Keratinocyte (primary cell): ENCODE measurements at regions not wholly inside any gene's neighbourhood (a gene's known extent, or its start where the extent isn't known, plus 50 kb on each side); places are given as distances from the start of the nearest gene placed in this dataset.

Experiments
- DNase-seq: peaks from one replicate; pipeline ENCODE4 v3.0.0-alpha.2; 2011; ENCODE audit warnings: low read depth, missing footprints, low spot score
- FAIRE-seq: peaks from 2 replicates; lab custom pipeline; 2011; peaks lifted over from hg19 to GRCh38; lab: Jason Lieb, UNC
- H2AFZ ChIP-seq: 2 replicates; pipeline ENCODE4 v1.6.0; 2012; ENCODE audit warnings: low read length, control low read depth, inconsistent platforms; ENCODE audit not compliant: control insufficient read depth
- H3K27ac ChIP-seq: 2 replicates; pipeline ENCODE4 v1.5.1; 2011; ENCODE audit warnings: low read length; ENCODE audit not compliant: control insufficient read depth, insufficient read depth
- H3K27me3 ChIP-seq: 3 replicates; pipeline ENCODE4 v1.6.0; 2011; ENCODE audit warnings: low read length; ENCODE audit not compliant: control insufficient read depth, insufficient read depth; ENCODE audit errors: extremely low read depth
- H3K36me3 ChIP-seq, 2 experiments: 2 replicates in 1 of 2; 3 replicates in 1 of 2; pipeline ENCODE4 v1.5.1; 2011; ENCODE audit warnings: low read length in 2 of 2, mild to moderate bottlenecking in 1 of 2; ENCODE audit not compliant: control insufficient read depth in 2 of 2, insufficient read depth in 2 of 2; ENCODE audit errors: extremely low read depth in 1 of 2
- H3K4me1 ChIP-seq: 3 replicates; pipeline ENCODE4 v1.5.1; 2011; ENCODE audit warnings: low read length; ENCODE audit not compliant: control insufficient read depth, insufficient read depth; ENCODE audit errors: extremely low read depth
- H3K4me2 ChIP-seq: 3 replicates; pipeline ENCODE4 v1.6.0; 2011; ENCODE audit warnings: low read depth, low read length; ENCODE audit not compliant: control insufficient read depth, insufficient read depth; ENCODE audit errors: extremely low read depth
- H3K4me3 ChIP-seq, 3 experiments: fragments of 200-600 bp in 1 of 3; sonication (generic) in 1 of 3; 2 replicates in 2 of 3; 3 replicates in 1 of 3; pipeline ENCODE4 v1.5.1; 2011 to 2016; ENCODE audit warnings: low read length in 3 of 3, mild to moderate bottlenecking in 3 of 3, control low read depth in 2 of 3, inconsistent platforms in 1 of 3, low read depth in 1 of 3, mixed read lengths in 1 of 3, mixed run types in 1 of 3, moderate library complexity in 1 of 3; ENCODE audit not compliant: control insufficient read depth in 2 of 3, insufficient read depth in 2 of 3; ENCODE audit errors: extremely low read depth in 1 of 3
- H3K79me2 ChIP-seq: 2 replicates; pipeline ENCODE4 v1.6.0; 2012; ENCODE audit warnings: low read length; ENCODE audit not compliant: control insufficient read depth, insufficient read depth
- H3K9ac ChIP-seq: 3 replicates; pipeline ENCODE4 v1.6.0; 2011; ENCODE audit warnings: low read length; ENCODE audit not compliant: control insufficient read depth, insufficient read depth; ENCODE audit errors: extremely low read depth
- H3K9me1 ChIP-seq: 3 replicates; pipeline ENCODE4 v1.6.0; 2011; ENCODE audit warnings: low read length; ENCODE audit not compliant: control insufficient read depth, insufficient read depth; ENCODE audit errors: extremely low read depth
- H3K9me3 ChIP-seq: 2 replicates; pipeline ENCODE4 v1.5.1; 2012; ENCODE audit warnings: low read depth, low read length; ENCODE audit not compliant: control insufficient read depth
- H4K20me1 ChIP-seq: 3 replicates; pipeline ENCODE4 v1.6.0; 2011; ENCODE audit warnings: low read length; ENCODE audit not compliant: control insufficient read depth, insufficient read depth; ENCODE audit errors: extremely low read depth
- CTCF ChIP-seq, 3 experiments: IDR thresholded peaks in 1 of 3; conservative IDR thresholded peaks in 1 of 3; optimal IDR thresholded peaks in 1 of 3; 2 replicates in 2 of 3; 3 replicates in 1 of 3; pipeline versions ENCODE3 to v1.5.1; 2011; ENCODE audit warnings: low read length in 3 of 3, mild to moderate bottlenecking in 3 of 3, moderate library complexity in 2 of 3, control low read depth in 1 of 3, inconsistent platforms in 1 of 3; ENCODE audit not compliant: insufficient read depth in 2 of 3; ENCODE audit errors: extremely low read depth in 1 of 3
- EZH2 ChIP-seq: IDR thresholded peaks from one replicate; pipeline ENCODE4 v1.6.1; 2012; ENCODE audit warnings: inconsistent platforms, mild to moderate bottlenecking, low read length, moderate library complexity
- dilution Hi-C: fragments of 300-500 bp; cut with MboI; formaldehyde crosslinking; loops from one replicate; pipeline ENCODE4 v1.7.0; 2020; ENCODE audit warnings: low sequenced_read_pairs; ENCODE audit not compliant: extremely low pct_ligation_motif_present

GRCh38 chr13:65727070-65727469 lies 1503.1 kb downstream of the PCDH9 start:
- FAIRE-seq: no peak
- H3K9me3 ChIP-seq: no peaks in the 10 kb centered on the region
- dilution Hi-C loops: no loop called here
- H3K4me1 ChIP-seq: no peaks in the 10 kb centered on the region
- H4K20me1 ChIP-seq: no peaks in the 10 kb centered on the region
- H3K79me2 ChIP-seq: no peaks in the 10 kb centered on the region
- no peak overlapping the region for H3K4me2 ChIP-seq
- H3K27me3 ChIP-seq: no peaks in the 10 kb centered on the region
- H3K27ac ChIP-seq: no peak overlapping the region
- no peaks in the 10 kb centered on the region for H3K36me3 ChIP-seq
- no peak overlapping the region for H3K4me3 ChIP-seq
- no peak overlapping the region for H3K9ac ChIP-seq
- no peak for DNase-seq
- H3K9me1 ChIP-seq: no peaks in the 10 kb centered on the region
- no peak overlapping the region for H2AFZ ChIP-seq
- no peak for TF ChIP-seq CTCF (optimal IDR thresholded peaks at IDR 0.05 in 1 of 3, IDR thresholded peaks at IDR 0.05 in 1 of 3, conservative IDR thresholded peaks at IDR 0.05 in 1 of 3; ENCODE audit: extremely low read depth in 1 of 3, insufficient read depth in 2 of 3, low read length in 3 of 3)
- no peak for TF ChIP-seq EZH2

GRCh38 chr13:65725006-65725405 lies 1505.1 kb downstream of the PCDH9 start:
- no peak for TF ChIP-seq EZH2
- DNase-seq (no peak), FAIRE-seq (no peak)
- Histone ChIP-seq H3K79me2 (no peaks in the 10 kb centered on the region), H3K9me1 (no peaks in the 10 kb centered on the region), H4K20me1 (no peaks in the 10 kb centered on the region), H3K9me3 (no peaks in the 10 kb centered on the region), H3K27ac (no peak overlapping the region), H3K9ac (no peak overlapping the region), H3K36me3 (no peaks in the 10 kb centered on the region), H3K4me2 (no peak overlapping the region), H3K27me3 (no peaks in the 10 kb centered on the region), H3K4me3 (no peak overlapping the region), H2AFZ (no peak overlapping the region), H3K4me1 (no peaks in the 10 kb centered on the region)
- dilution Hi-C loops: no loop called here

- Histone ChIP-seq H3K79me2 (no peaks in the 10 kb centered on the region), H3K9ac (no peak overlapping the region), H3K4me1 (no peaks in the 10 kb centered on the region), H3K27ac (no peak overlapping the region), H3K27me3 (no peaks in the 10 kb centered on the region), H2AFZ (no peak overlapping the region), H3K4me3 (no peak overlapping the region), H3K9me1 (no peaks in the 10 kb centered on the region), H3K9me3 (no peaks in the 10 kb centered on the region), H3K36me3 (no peaks in the 10 kb centered on the region), H4K20me1 (no peaks in the 10 kb centered on the region), H3K4me2 (no peak overlapping the region)
- FAIRE-seq: no peak
- DNase-seq: no peak
- dilution Hi-C loops: no loop called here
- TF ChIP-seq CTCF (optimal IDR thresholded peaks at IDR 0.05 in 1 of 3, IDR thresholded peaks at IDR 0.05 in 1 of 3, conservative IDR thresholded peaks at IDR 0.05 in 1 of 3; ENCODE audit: extremely low read depth in 1 of 3, insufficient read depth in 2 of 3, low read length in 3 of 3) (no peak), EZH2 (no peak)
Measured at GRCh38 chr13:65724226-65724625, 1505.9 kb downstream of the PCDH9 start.
